GM23338 (cell line): ENCODE measurements at regions not wholly inside any gene's neighbourhood (a gene's known extent, or its start where the extent isn't known, plus 50 kb on each side); places are given as distances from the start of the nearest gene placed in this dataset.
"Not testable (repeated sequence)": the region's sequence is repeated elsewhere in the genome, so short reads cannot be mapped to it uniquely, and the experiment has no call there.

Source experiments
- ATAC-seq: fragments of 200-7000 bp; cut with Tn5 transposase; 3 replicates; pipeline ENCODE4 v1.9.1; 2020
- DNase-seq: peaks from one replicate; pipeline ENCODE4 v3.0.0-alpha.2; 2015; ENCODE audit warnings: low spot score
- H2AFZ ChIP-seq: fragments of 200-600 bp; sonication (generic); 2 replicates; pipeline ENCODE4 v1.8.0; 2016; ENCODE audit warnings: antibody characterized with exemption, mild to moderate bottlenecking, moderate library complexity
- H3F3A ChIP-seq: fragments of 200-600 bp; sonication (generic); replicated peaks from 2 replicates; pipeline ENCODE4 v1.8.0; 2017; ENCODE audit warnings: antibody characterized with exemption, mixed run types, low read depth
- H3K27ac ChIP-seq: fragments of 200-600 bp; sonication (generic); 2 replicates; pipeline ENCODE4 v1.6.1; 2016; ENCODE audit warnings: low read depth
- H3K27me3 ChIP-seq: fragments of 200-600 bp; sonication (generic); 2 replicates; pipeline ENCODE4 v1.8.0; 2016; ENCODE audit warnings: mild to moderate bottlenecking, mixed run types, moderate library complexity; ENCODE audit not compliant: insufficient read depth
- H3K36me3 ChIP-seq: fragments of 200-600 bp; sonication (generic); 2 replicates; pipeline ENCODE4 v1.8.0; 2016; ENCODE audit warnings: mild to moderate bottlenecking; ENCODE audit not compliant: insufficient read depth
- H3K4me1 ChIP-seq: fragments of 200-600 bp; sonication (generic); 2 replicates; pipeline ENCODE4 v1.8.0; 2016; ENCODE audit warnings: mild to moderate bottlenecking, moderate library complexity; ENCODE audit not compliant: insufficient read depth
- H3K4me2 ChIP-seq: fragments of 200-600 bp; sonication (generic); 2 replicates; pipeline ENCODE4 v1.7.1; 2017; ENCODE audit warnings: mixed run types
- H3K4me3 ChIP-seq: fragments of 200-600 bp; sonication (generic); 2 replicates; pipeline ENCODE4 v1.6.1; 2016; ENCODE audit warnings: mixed run types
- H3K79me2 ChIP-seq: fragments of 200-600 bp; sonication (generic); replicated peaks from 2 replicates; pipeline ENCODE4 v1.8.0; 2017; ENCODE audit warnings: mild to moderate bottlenecking; ENCODE audit not compliant: insufficient read depth
- H3K9me2 ChIP-seq: fragments of 200-600 bp; sonication (generic); 2 replicates; pipeline ENCODE4 v1.8.0; 2017; ENCODE audit not compliant: insufficient read depth
- H4K20me1 ChIP-seq: fragments of 200-600 bp; sonication (generic); replicated peaks from 2 replicates; pipeline ENCODE4 v1.8.0; 2017; ENCODE audit warnings: mild to moderate bottlenecking; ENCODE audit not compliant: insufficient read depth
- H3K27ac Mint-ChIP-seq: 2 replicates; pipeline ENCODE4 v1.8.0; 2020; ENCODE audit warnings: inconsistent platforms, mild to moderate bottlenecking, moderate library complexity, mixed read lengths
- H3K27me3 Mint-ChIP-seq: 3 replicates; pipeline ENCODE4 v1.8.0; 2022; ENCODE audit warnings: low read depth, mild to moderate bottlenecking, moderate library complexity, mixed read lengths, inconsistent platforms; ENCODE audit not compliant: insufficient read depth, poor library complexity
- H3K36me3 Mint-ChIP-seq: 3 replicates; pipeline ENCODE4 v1.8.0; 2021; ENCODE audit warnings: low read depth, mild to moderate bottlenecking, inconsistent platforms, moderate library complexity, mixed read lengths
- H3K4me1 Mint-ChIP-seq: 3 replicates; pipeline ENCODE4 v1.8.0; 2020; ENCODE audit warnings: mild to moderate bottlenecking, inconsistent platforms, mixed read lengths
- H3K4me3 Mint-ChIP-seq: 3 replicates; pipeline ENCODE4 v1.8.0; 2021; ENCODE audit warnings: moderate library complexity, mild to moderate bottlenecking, inconsistent platforms, mixed read lengths
- H3K9me3 Mint-ChIP-seq: 3 replicates; pipeline ENCODE4 v1.8.0; 2020; ENCODE audit warnings: moderate library complexity, mild to moderate bottlenecking, inconsistent platforms, mixed read lengths
- CTCF ChIP-seq, 2 experiments: fragments of 200-600 bp in 1 of 2; sonication (generic) in 1 of 2; conservative IDR thresholded peaks; 2 replicates each; pipeline versions ENCODE4 v1.5.1 to v1.6.1; 2016 to 2017; ENCODE audit warnings: antibody characterized with exemption in 2 of 2, low read depth in 2 of 2, mild to moderate bottlenecking in 2 of 2, moderate library complexity in 1 of 2
- EZH2 ChIP-seq: fragments of 200-600 bp; sonication (generic); IDR thresholded peaks from one replicate; pipeline ENCODE4 v1.8.0; 2017; ENCODE audit warnings: antibody characterized with exemption, mild to moderate bottlenecking, low read depth; ENCODE audit not compliant: unreplicated experiment
- JUNB ChIP-seq: IDR thresholded peaks from one replicate; pipeline ENCODE4 v1.6.1; 2016; ENCODE audit warnings: antibody characterized with exemption; ENCODE audit not compliant: unreplicated experiment
- NANOG ChIP-seq: IDR thresholded peaks from 2 replicates; pipeline ENCODE4 v1.6.1; 2016; ENCODE audit warnings: antibody characterized with exemption, borderline replicate concordance
- REST ChIP-seq: IDR thresholded peaks from one replicate; pipeline ENCODE4 v1.6.1; 2018; ENCODE audit warnings: antibody characterized with exemption; ENCODE audit not compliant: unreplicated experiment
- STAT1 ChIP-seq: IDR thresholded peaks from one replicate; pipeline ENCODE4 v1.6.1; 2016; ENCODE audit warnings: antibody characterized with exemption; ENCODE audit not compliant: unreplicated experiment
- ZNF114 ChIP-seq: fragments of 250-450 bp; sonication (Bioruptor Pico); IDR thresholded peaks from 2 replicates; pipeline ENCODE4 v1.5.0; 2020; ENCODE audit warnings: mild to moderate bottlenecking, moderate library complexity

GRCh38 chr20:47897461-47897860 is 112.2 kb upstream of the SULF2 start:
- no peak for ATAC-seq
- no peaks in the 10 kb centered on the region for H4K20me1 ChIP-seq
- Mint-ChIP-seq H3K36me3 (no peaks in the 10 kb centered on the region; the same call in 2 of the 3 replicates), H3K4me3 (no peak overlapping the region; the same call in 2 of the 3 replicates), H3K27me3 (peaks cover 3% of the 10 kb centered on the region), H3K4me1 (no peaks in the 10 kb centered on the region), H3K27ac (no peak overlapping the region), H3K9me3 (peaks cover 12% of the 10 kb centered on the region; the same call in 2 of the 3 replicates)
- no peak overlapping the region for H3K4me3 ChIP-seq
- H3K79me2 ChIP-seq: no peaks in the 10 kb centered on the region
- no peaks in the 10 kb centered on the region for H3K36me3 ChIP-seq
- TF ChIP-seq NANOG: no peak
- TF ChIP-seq JUNB: no peak
- no peak for TF ChIP-seq ZNF114 (CRISPR knock-in tag)
- TF ChIP-seq STAT1: no peak
- no peak for TF ChIP-seq CTCF (conservative IDR thresholded peaks at IDR 0.05; ENCODE audit: low read depth in 2 of 2)
- no peak for TF ChIP-seq EZH2
- no peak for TF ChIP-seq REST
- H3K27ac ChIP-seq: no peak overlapping the region
- no peak overlapping the region for H3K4me2 ChIP-seq
- no peaks in the 10 kb centered on the region for H3K9me2 ChIP-seq
- H2AFZ ChIP-seq: no peak overlapping the region
- H3F3A ChIP-seq: no peaks in the 10 kb centered on the region
- H3K27me3 ChIP-seq: no peaks in the 10 kb centered on the region
- DNase-seq: no peak
- no peaks in the 10 kb centered on the region for H3K4me1 ChIP-seq

- H3K79me2 ChIP-seq, DNase-seq, ATAC-seq, H2AFZ ChIP-seq, H3F3A ChIP-seq, H4K20me1 ChIP-seq, H3K27me3 Mint-ChIP-seq, H3K4me3 ChIP-seq, H3K36me3 Mint-ChIP-seq, H3K36me3 ChIP-seq, H3K27me3 ChIP-seq, H3K27ac ChIP-seq, H3K27ac Mint-ChIP-seq, H3K9me2 ChIP-seq, H3K4me3 Mint-ChIP-seq, H3K4me1 ChIP-seq, H3K4me2 ChIP-seq, H3K9me3 Mint-ChIP-seq, H3K4me1 Mint-ChIP-seq: not testable (repeated sequence)
These were observed 107.4 kb upstream of the SULF2 start for GRCh38 chr20:47892681-47893080.

GRCh38 chr20:47890708-47891107 is 105.4 kb upstream of the SULF2 start:
- not testable (repeated sequence) for H3K4me1 ChIP-seq, H2AFZ ChIP-seq, DNase-seq, H3K4me3 ChIP-seq, H3K27me3 Mint-ChIP-seq, H3K36me3 ChIP-seq, H3K27me3 ChIP-seq, H4K20me1 ChIP-seq, H3K79me2 ChIP-seq, H3F3A ChIP-seq, H3K36me3 Mint-ChIP-seq, H3K4me2 ChIP-seq, H3K4me3 Mint-ChIP-seq, H3K27ac ChIP-seq, H3K27ac Mint-ChIP-seq, H3K4me1 Mint-ChIP-seq, H3K9me2 ChIP-seq, H3K9me3 Mint-ChIP-seq
- peak; percentile 82 for ATAC-seq

- not testable (repeated sequence) for H3K4me3 Mint-ChIP-seq
These were observed 104.5 kb upstream of the SULF2 start for GRCh38 chr20:47889751-47890150.

More at GRCh38 chr20:47889751-47890150, 104.5 kb upstream of the SULF2 start:
- ATAC-seq, H3K9me2 ChIP-seq, H3K27ac ChIP-seq, H3K27me3 Mint-ChIP-seq, H3F3A ChIP-seq, H3K4me1 Mint-ChIP-seq, H3K4me2 ChIP-seq, H3K27me3 ChIP-seq, DNase-seq, H3K79me2 ChIP-seq, H2AFZ ChIP-seq, H3K36me3 Mint-ChIP-seq, H3K27ac Mint-ChIP-seq, H3K4me1 ChIP-seq, H3K36me3 ChIP-seq, H3K4me3 ChIP-seq, H4K20me1 ChIP-seq, H3K9me3 Mint-ChIP-seq: not testable (repeated sequence)
